H7 (cell line): ENCODE measurements at regions not wholly inside any gene's neighbourhood (a gene's known extent, or its start where the extent isn't known, plus 50 kb on each side); places are given as distances from the start of the nearest gene placed in this dataset.
A peak's percentile ranks its signal among the peaks of the same experiment; 100 is the strongest.

Experiments
- DNase-seq: peaks from one replicate; pipeline ENCODE4 v3.0.0; 2012
- H3K27me3 ChIP-seq: 2 replicates; pipeline ENCODE4 v1.6.0; 2011; ENCODE audit warnings: mild to moderate bottlenecking, low read length; ENCODE audit not compliant: control insufficient read depth, insufficient read depth
- H3K36me3 ChIP-seq: replicated peaks from 2 replicates; pipeline ENCODE4 v1.5.1; 2011; ENCODE audit warnings: low read length; ENCODE audit not compliant: control insufficient read depth, insufficient read depth
- H3K4me3 ChIP-seq: 2 replicates; pipeline ENCODE4 v1.5.1; 2011; ENCODE audit warnings: low read depth, mild to moderate bottlenecking, control low read depth, low read length, moderate library complexity; ENCODE audit not compliant: insufficient read depth

GRCh38 chr18:25896178-25896780, 194.1 kb downstream of the SS18 start:
- DNase-seq = peak; percentile 49
- Histone ChIP-seq H3K4me3 (no peak overlapping the region), H3K36me3 (no peaks in the 10 kb centered on the region), H3K27me3 (no peaks in the 10 kb centered on the region)

GRCh38 chr18:25895518-25895917, 194.9 kb downstream of the SS18 start:
- H3K4me3 ChIP-seq = no peak overlapping the region
- H3K27me3 ChIP-seq = no peaks in the 10 kb centered on the region
- no peak for DNase-seq
- H3K36me3 ChIP-seq = no peaks in the 10 kb centered on the region

- H3K36me3 ChIP-seq = no peaks in the 10 kb centered on the region
- no peaks in the 10 kb centered on the region for H3K27me3 ChIP-seq
- no peak for DNase-seq
- H3K4me3 ChIP-seq = no peak overlapping the region
Measured at GRCh38 chr18:25886283-25886682, 204.1 kb downstream of the SS18 start.

- no peak overlapping the region for H3K4me3 ChIP-seq
- no peak for DNase-seq
- H3K36me3 ChIP-seq = no peaks in the 10 kb centered on the region
Measured at GRCh38 chr18:25883091-25883490, 207.3 kb downstream of the SS18 start.

GRCh38 chr18:25881149-25881548, 209.3 kb downstream of the SS18 start:
- DNase-seq = no peak
- H3K27me3 ChIP-seq = no peaks in the 10 kb centered on the region
- H3K36me3 ChIP-seq = no peaks in the 10 kb centered on the region
- no peak overlapping the region for H3K4me3 ChIP-seq

More at GRCh38 chr18:25883091-25883490, 207.3 kb downstream of the SS18 start:
- no peaks in the 10 kb centered on the region for H3K27me3 ChIP-seq

- no peak overlapping the region for H3K4me3 ChIP-seq
- DNase-seq = no peak
- no peaks in the 10 kb centered on the region for H3K27me3 ChIP-seq
- no peaks in the 10 kb centered on the region for H3K36me3 ChIP-seq
Measured at GRCh38 chr18:25880441-25880840, 210.0 kb downstream of the SS18 start.

- H3K36me3 ChIP-seq = no peaks in the 10 kb centered on the region
Measured at GRCh38 chr18:25876330-25876948, 214.0 kb downstream of the SS18 start.

GRCh38 chr18:25875551-25876240, 214.7 kb downstream of the SS18 start:
- Histone ChIP-seq H3K36me3 (no peaks in the 10 kb centered on the region), H3K4me3 (no peak overlapping the region), H3K27me3 (no peaks in the 10 kb centered on the region)
- DNase-seq = no peak

More at GRCh38 chr18:25876330-25876948, 214.0 kb downstream of the SS18 start:
- no peaks in the 10 kb centered on the region for H3K27me3 ChIP-seq
- H3K4me3 ChIP-seq = no peak overlapping the region
- DNase-seq = peak; percentile 7

- H3K36me3 ChIP-seq = no peaks in the 10 kb centered on the region
- H3K4me3 ChIP-seq = no peak overlapping the region
- H3K27me3 ChIP-seq = no peaks in the 10 kb centered on the region
- DNase-seq = no peak
Measured at GRCh38 chr18:25873833-25874232, 216.6 kb downstream of the SS18 start.

GRCh38 chr18:25866331-25866730, 224.1 kb downstream of the SS18 start:
- no peak overlapping the region for H3K4me3 ChIP-seq
- no peak for DNase-seq
- H3K36me3 ChIP-seq = no peaks in the 10 kb centered on the region
- no peaks in the 10 kb centered on the region for H3K27me3 ChIP-seq

- Histone ChIP-seq H3K36me3 (no peaks in the 10 kb centered on the region), H3K27me3 (no peaks in the 10 kb centered on the region), H3K4me3 (no peak overlapping the region)
- DNase-seq = no peak
Measured at GRCh38 chr18:25862881-25863600, 227.4 kb downstream of the SS18 start.

GRCh38 chr18:25853691-25854433, 236.6 kb downstream of the SS18 start:
- H3K36me3 ChIP-seq = no peaks in the 10 kb centered on the region
- no peak for DNase-seq
- H3K27me3 ChIP-seq = no peaks in the 10 kb centered on the region
- no peak overlapping the region for H3K4me3 ChIP-seq

- Histone ChIP-seq H3K27me3 (no peaks in the 10 kb centered on the region), H3K36me3 (no peaks in the 10 kb centered on the region), H3K4me3 (no peak overlapping the region)
- DNase-seq = no peak
Measured at GRCh38 chr18:25843791-25844190, 246.6 kb downstream of the SS18 start.

GRCh38 chr18:25842665-25843064, 247.7 kb downstream of the SS18 start:
- H3K27me3 ChIP-seq = no peaks in the 10 kb centered on the region
- no peak for DNase-seq
- no peak overlapping the region for H3K4me3 ChIP-seq
- no peaks in the 10 kb centered on the region for H3K36me3 ChIP-seq
